ENCODE measurements at regions not wholly inside any gene's neighbourhood (a gene's known extent, or its start where the extent isn't known, plus 50 kb on each side); places are given as distances from the start of the nearest gene placed in this dataset.

GRCh38 chr6:145475794-145476396, 259.4 kb downstream of the EPM2A start (continued):
- no peak for TF ChIP-seq ATF2 (IDR thresholded peaks at IDR 0.05; ENCODE audit: low read length)
- TF ChIP-seq TAF1 (IDR thresholded peaks at IDR 0.05; ENCODE audit: low read depth, low read length), result no peak
- TF ChIP-seq YY1 (IDR thresholded peaks at IDR 0.05; ENCODE audit: low read depth, low read length), result no peak
- no peak for TF ChIP-seq EP300 (IDR thresholded peaks at IDR 0.05; ENCODE audit: borderline replicate concordance in 1 of 2, low read depth in 2 of 2, low read length in 2 of 2)
- no peak for TF ChIP-seq EZH2 (IDR thresholded peaks at IDR 0.05; ENCODE audit: low read depth, low read length, severe bottlenecking)

All from H1 (cell line).